ENCODE measurements at regions not wholly inside any gene's neighbourhood (a gene's known extent, or its start where the extent isn't known, plus 50 kb on each side); places are given as distances from the start of the nearest gene placed in this dataset.

GRCh38 chr16:26913851-26914250 lies 152.9 kb upstream of the C16orf82 start:
- no peak for TF ChIP-seq CTCF (IDR thresholded peaks at IDR 0.05; ENCODE audit: low read depth, low read length, poor library complexity, severe bottlenecking)
- no peak for TF ChIP-seq EZH2phosphoT487 (IDR thresholded peaks at IDR 0.05; ENCODE audit: borderline replicate concordance, low read length)
